ENCODE measurements at regions not wholly inside any gene's neighbourhood (a gene's known extent, or its start where the extent isn't known, plus 50 kb on each side); places are given as distances from the start of the nearest gene placed in this dataset.

DNA sequence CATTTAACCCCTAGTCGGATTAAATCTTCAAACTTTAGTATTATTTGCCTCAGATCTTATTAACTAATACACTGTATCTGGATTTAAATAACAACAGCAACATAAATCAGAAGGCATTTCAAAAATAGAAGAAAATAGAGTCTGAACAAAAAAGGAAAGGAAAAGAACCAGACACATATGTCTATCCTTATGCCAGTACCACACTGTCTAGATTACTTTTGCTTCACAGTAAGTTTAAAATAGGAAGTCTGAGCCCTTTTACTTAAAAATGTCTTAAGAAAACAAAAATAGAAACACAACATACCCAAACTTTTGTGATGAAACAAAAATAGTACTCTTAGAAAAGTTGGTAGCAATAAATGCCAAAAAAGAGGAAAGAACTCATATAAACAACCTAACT is 1615.8 kb downstream of the SI start:
- TF ChIP-seq, protein P1, sequence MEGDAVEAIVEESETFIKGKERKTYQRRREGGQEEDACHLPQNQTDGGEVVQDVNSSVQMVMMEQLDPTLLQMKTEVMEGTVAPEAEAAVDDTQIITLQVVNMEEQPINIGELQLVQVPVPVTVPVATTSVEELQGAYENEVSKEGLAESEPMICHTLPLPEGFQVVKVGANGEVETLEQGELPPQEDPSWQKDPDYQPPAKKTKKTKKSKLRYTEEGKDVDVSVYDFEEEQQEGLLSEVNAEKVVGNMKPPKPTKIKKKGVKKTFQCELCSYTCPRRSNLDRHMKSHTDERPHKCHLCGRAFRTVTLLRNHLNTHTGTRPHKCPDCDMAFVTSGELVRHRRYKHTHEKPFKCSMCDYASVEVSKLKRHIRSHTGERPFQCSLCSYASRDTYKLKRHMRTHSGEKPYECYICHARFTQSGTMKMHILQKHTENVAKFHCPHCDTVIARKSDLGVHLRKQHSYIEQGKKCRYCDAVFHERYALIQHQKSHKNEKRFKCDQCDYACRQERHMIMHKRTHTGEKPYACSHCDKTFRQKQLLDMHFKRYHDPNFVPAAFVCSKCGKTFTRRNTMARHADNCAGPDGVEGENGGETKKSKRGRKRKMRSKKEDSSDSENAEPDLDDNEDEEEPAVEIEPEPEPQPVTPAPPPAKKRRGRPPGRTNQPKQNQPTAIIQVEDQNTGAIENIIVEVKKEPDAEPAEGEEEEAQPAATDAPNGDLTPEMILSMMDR (IDR thresholded peaks at IDR 0.05) = no peak
- TF ChIP-seq ZFX (IDR thresholded peaks at IDR 0.05; ENCODE audit: borderline replicate concordance) = no peak
- no peak overlapping the region for H3K27ac ChIP-seq

DNA sequence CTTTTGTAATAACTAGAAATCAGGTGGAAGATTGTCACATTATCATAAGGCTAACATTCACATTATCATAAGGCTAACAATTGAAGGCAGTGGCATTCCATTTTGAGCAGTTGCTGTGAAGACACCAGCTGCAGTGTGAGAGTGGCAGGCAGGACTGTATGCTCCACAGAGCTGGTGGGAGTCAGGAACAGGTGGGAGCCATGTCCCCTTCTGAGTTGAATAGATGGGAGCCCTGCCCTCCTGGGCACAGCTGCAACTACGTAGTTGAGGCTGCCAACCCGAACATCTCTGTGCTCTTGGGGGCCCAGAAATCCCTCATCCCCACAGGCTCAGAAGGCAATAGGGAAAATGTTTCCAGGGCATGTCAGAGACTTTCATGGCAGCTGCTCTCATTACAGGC is 1627.6 kb downstream of the SI start:
- no peak overlapping the region for H3K27ac ChIP-seq
- TF ChIP-seq ZFX (IDR thresholded peaks at IDR 0.05; ENCODE audit: borderline replicate concordance) = no peak
- TF ChIP-seq, protein P1 (IDR thresholded peaks at IDR 0.05) = no peak

DNA sequence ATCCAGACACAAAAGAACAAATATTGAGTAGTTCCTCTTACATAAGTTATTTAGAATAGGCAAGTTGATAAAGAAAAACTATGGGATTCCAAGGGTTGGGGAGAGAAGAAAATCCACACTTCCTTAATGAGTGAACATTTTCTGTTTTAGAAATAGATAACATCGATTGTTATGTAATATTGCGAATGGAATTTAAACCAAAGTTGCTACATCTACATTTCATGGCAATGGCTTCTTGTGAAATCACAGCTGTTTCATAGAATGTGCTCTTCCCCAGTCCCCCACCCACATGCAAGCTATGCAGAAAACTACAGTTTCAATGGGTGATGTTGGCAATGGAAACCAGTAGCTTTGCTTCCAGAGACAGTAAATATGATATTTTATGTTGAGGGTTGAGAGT is 1639.5 kb downstream of the SI start:
- H3K27ac ChIP-seq = no peak overlapping the region
- TF ChIP-seq, protein P1 (IDR thresholded peaks at IDR 0.05) = no peak
- no peak for TF ChIP-seq ZFX (IDR thresholded peaks at IDR 0.05; ENCODE audit: borderline replicate concordance)

DNA sequence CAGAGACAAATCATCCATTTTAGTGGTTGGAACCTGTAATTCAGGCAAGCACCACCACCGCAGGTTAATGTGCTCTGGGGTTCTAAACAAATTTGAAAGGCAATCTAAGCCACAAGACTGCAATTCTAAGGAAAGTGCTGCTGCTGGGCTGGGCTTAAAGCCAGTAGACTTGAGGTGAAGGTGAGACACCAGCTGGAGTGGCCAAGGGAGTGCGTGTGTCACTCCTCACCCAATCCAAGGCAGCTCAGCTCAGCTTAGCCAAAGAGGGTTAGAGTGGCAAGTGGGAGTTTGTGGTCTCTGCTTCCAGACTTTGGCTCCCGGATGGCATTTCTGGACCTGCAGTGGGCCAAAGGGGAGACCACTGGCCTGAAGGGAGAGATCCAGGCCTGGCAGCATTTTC is 1655.6 kb downstream of the SI start:
- TF ChIP-seq, protein P1 (IDR thresholded peaks at IDR 0.05) = no peak
- TF ChIP-seq ZFX (IDR thresholded peaks at IDR 0.05; ENCODE audit: borderline replicate concordance) = no peak
- H3K27ac ChIP-seq = no peak overlapping the region

DNA sequence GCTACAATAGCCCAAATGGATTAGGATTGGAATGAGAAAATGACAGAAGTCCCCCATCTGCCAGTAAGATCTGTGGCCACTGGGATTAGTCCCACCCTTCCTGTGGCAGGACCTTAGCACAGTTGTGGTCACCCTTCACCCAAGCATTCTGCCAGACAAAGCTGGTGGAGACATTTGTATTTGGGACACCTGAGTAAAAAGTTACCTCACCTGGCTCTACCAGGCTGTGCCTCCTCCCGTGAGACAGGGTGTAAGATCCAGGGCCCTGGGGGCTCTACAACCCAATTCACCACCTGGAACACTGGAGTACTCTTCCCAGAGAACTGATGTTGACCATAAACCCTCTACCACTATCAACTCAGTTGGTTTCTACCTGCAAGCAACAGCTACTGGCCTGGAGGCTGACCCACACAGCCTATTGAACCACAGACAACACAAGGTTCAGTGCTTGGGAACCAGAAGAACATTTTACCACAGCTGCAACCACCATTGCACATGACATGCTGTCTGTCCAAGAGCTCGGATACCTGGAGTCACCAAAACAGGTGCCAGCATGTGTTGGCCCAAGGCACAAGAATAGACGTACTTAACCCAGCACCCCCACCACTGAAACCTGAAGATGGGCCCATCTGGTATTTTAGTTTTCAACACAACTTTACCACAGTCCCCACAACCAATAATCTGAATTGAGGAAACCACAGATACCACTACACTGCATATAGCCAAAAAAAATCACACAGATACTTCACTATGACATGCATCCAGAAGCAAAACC is 1686.7 kb downstream of the SI start:
- TF ChIP-seq, protein P1 (IDR thresholded peaks at IDR 0.05) = no peak
- no peak for TF ChIP-seq ZFX (IDR thresholded peaks at IDR 0.05; ENCODE audit: borderline replicate concordance)

DNA sequence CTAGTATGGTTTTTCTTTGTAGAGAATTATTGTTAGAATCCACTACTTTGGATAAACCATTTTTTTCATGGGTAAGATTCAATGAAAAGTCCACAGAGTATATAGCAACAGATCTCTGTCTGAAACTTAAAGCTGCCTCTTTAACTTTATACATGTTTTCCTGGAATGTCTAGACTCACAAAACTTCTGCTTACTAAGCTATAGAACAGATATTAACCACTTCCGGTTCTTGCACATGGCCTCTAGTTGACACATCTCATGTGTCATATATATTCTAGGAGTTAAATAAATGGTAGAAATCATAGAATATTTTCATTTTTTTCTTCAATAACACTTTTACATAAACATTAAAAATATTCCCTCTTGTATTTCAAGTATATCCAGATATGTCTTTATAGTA is 1693.9 kb downstream of the SI start:
- H3K27ac ChIP-seq = no peak overlapping the region
- TF ChIP-seq, protein P1 (IDR thresholded peaks at IDR 0.05) = no peak
- no peak for TF ChIP-seq ZFX (IDR thresholded peaks at IDR 0.05; ENCODE audit: borderline replicate concordance)

More for the DNA sequence above, 1686.7 kb downstream of the SI start:
- H3K27ac ChIP-seq = no peak overlapping the region

DNA sequence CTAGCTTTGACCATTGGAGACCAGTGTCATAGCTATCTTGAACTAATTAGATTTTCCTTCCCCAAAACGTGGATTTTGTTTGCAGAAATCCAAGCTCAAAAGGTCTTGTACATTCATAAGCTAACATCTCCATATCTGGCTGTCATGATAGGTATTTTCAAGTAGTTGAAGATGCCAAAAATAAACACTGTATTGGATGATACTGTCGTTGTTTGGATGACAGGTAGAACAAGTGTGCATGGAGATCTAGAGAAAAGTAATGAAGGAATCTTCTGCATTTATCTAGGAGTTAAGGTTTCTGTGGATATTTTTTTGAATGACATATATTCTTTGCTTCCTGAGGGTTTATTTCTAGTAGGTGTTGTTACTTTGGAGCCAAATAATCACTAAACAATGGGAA is 1696.1 kb downstream of the SI start:
- H3K27ac ChIP-seq = no peak overlapping the region
- TF ChIP-seq ZFX (IDR thresholded peaks at IDR 0.05; ENCODE audit: borderline replicate concordance) = no peak
- TF ChIP-seq, protein P1 (IDR thresholded peaks at IDR 0.05) = no peak
